Astrocyte of the hippocampus (primary cell): ENCODE measurements at regions not wholly inside any gene's neighbourhood (a gene's known extent, or its start where the extent isn't known, plus 50 kb on each side); places are given as distances from the start of the nearest gene placed in this dataset.
"Not testable (repeated sequence)": the region's sequence is repeated elsewhere in the genome, so short reads cannot be mapped to it uniquely, and the experiment has no call there.

Source experiments
- DNase-seq: peaks from one replicate; pipeline ENCODE4 v3.0.0; 2011; ENCODE audit warnings: low read depth, low spot score

- no peak for DNase-seq
Measured at GRCh38 chr5:91243286-91243685, 139.8 kb downstream of the ARRDC3 start.

DNA sequence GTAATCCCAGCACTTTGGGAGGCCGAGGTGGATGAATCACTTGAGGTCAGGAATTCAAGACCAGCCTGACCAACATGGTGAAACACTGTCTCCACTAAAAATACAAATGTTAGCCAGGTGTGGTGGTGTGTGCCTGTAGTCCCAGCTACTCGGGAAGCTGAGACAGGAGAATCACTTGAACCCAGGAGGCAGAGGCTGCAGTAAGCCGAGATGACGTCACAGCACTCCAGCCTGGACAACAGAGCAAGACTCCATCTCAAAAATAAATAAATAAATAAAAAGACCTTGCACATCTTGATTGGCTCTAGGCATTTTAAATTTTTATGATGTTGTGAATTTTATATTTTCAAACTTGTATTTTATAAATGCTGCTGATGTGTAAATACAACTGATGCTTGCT, 141.7 kb downstream of the ARRDC3 start:
- DNase-seq = not testable (repeated sequence)

GRCh38 chr5:91240175-91240574, 142.9 kb downstream of the ARRDC3 start:
- DNase-seq = no peak

DNA sequence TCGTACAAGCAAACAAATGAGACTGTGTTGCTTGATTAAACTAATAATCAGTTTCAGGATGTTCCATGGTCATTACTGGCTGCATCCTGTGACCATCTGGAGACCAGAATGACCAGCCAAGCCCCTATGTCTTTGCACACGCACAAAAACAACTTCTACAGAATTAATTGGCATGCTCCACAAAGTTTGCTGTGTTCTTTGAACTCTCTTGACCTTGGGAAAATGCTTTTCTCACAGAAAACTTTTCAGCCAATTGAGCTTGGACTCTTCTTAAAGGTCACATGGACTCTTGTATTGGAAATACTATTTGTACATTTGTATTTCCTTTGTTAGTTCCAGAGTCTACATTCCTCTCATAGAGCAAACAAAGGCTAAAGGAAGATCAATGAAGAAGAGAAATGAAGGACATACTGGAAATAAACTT, 147.8 kb downstream of the ARRDC3 start:
- no peak for DNase-seq

DNA sequence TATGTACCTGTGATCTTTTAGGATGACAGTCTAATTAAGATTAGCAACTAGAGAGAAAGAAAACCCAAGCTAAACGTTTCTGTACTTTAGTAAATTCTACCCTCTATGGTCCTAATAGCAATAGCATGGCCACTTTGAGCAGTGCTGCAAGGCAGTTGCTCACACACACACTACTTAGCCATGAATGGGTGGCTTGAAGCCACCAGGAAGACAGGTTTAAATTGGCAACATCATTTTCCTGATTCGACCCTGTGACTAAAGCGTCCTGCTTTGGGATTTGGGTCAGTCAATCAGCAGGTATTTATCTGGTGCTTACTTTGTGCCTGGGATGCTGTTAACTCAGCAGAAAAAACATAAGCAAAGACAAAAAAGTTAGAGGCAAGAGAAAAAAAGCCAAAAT, 150.6 kb downstream of the ARRDC3 start:
- DNase-seq = no peak

GRCh38 chr5:91229031-91229727, 153.9 kb downstream of the ARRDC3 start:
- no peak for DNase-seq

DNA sequence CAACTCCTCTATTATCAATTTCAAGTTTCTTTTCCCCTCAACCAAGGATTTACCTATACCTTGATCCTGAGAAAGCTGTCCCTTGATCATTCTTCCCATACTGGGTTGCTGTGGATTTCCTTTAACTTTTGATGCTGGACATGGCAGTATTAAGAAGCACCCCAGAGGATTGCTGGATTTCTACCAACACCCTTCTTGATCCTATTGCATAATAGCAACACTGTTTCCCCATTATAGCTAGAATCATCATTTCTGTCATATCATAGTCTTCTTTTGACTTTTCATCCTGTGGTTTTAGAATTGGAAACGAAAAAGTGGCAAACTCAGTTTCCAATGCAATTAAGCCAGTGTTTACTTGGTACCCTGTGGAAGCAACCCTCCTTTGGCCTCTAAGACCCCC, 154.9 kb downstream of the ARRDC3 start:
- DNase-seq = no peak

- peak; percentile 17 for DNase-seq
Measured at GRCh38 chr5:91225848-91226686, 157.1 kb downstream of the ARRDC3 start.

DNA sequence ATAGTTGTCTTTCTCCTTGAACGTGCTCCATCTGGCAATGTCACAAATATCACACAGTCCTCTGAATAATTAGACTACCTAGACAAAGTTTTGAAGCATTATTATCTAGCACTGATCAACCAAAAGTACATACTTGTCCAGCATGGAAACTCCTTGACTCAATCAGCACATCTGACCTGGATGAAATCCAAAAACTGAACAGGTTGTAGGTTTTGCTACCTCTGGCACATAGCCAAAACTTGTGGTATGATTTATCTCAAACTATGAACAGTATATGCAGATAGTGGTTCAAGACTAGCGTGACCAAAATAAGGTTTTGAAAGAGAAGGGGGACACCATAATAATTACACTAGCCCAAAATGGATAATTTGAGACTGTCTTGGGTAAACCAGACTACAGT, 158.1 kb downstream of the ARRDC3 start:
- peak; percentile 23 for DNase-seq

DNA sequence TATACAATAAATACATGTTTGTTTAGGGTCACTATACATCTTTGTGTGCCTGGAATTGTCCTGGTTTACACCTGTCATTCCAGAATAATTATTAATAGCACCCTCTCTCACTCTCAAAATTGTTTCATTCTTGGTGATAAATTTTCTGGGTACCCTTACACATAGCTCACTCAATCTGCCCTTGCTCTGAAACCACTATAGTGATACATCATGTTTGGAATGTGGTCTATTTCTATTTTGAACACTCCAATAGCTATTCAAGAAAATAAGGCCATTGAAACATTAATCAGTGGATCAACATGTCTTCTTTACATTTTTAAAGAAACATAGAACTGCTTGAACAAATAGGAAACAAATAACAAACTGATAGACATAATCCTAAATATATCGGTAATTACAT, 158.7 kb downstream of the ARRDC3 start:
- DNase-seq = peak; percentile 61

GRCh38 chr5:91223886-91224285, 159.2 kb downstream of the ARRDC3 start:
- peak; percentile 59 for DNase-seq

- DNase-seq = no peak
Measured at GRCh38 chr5:91222482-91222881, 160.6 kb downstream of the ARRDC3 start.

- no peak for DNase-seq
Measured at GRCh38 chr5:91221917-91222316, 161.2 kb downstream of the ARRDC3 start.

DNA sequence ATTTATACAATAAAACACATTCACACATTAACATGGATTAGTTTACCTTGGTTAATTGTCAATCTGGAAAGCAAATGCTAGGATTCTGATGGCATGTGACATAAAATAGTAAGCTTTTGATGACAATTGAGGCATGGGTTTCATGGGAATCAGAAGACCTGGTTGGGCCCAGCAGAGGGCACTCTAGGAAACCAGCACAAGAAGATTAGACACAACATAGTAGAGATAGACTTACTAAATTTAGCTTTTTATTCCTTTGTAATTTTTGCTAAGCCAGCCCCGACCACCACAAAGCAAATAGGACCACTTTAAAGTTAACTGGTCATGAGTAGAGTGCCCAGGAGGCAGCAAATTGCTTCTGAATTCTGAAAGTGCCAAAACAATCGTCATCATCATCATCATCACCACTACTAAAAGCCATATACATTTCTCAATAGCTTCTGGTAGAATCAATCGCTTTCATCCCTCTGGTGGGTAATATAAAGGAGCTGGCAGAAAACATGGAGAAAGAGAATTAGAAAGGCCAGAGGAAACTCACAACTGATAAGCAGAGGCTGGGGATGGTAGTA, 163.2 kb downstream of the ARRDC3 start:
- peak; percentile 38 for DNase-seq

- DNase-seq = peak; percentile 49
Measured at GRCh38 chr5:91219091-91219802, 163.9 kb downstream of the ARRDC3 start.

DNA sequence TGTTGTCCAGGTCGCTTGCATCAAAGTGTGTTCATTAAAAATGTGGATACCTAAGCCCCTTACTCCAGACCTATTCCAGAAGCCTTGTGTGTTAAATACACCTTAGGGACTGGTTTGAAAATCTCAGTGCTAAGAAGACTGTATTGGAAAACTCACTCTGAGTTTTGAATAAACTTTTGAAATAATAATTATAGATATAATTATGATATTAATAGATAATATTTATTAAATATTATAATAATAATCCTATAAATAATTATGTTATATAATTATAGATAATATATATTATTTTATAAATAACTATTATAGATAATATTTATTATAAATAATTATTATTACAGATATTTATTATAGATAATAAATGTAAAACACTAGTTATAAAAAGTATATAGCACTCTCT, 165.3 kb downstream of the ARRDC3 start:
- DNase-seq = no peak

- no peak for DNase-seq
Measured at GRCh38 chr5:91214571-91214970, 168.5 kb downstream of the ARRDC3 start.
